GM21576 (cell line): ENCODE measurements at regions not wholly inside any gene's neighbourhood (a gene's known extent, or its start where the extent isn't known, plus 50 kb on each side); places are given as distances from the start of the nearest gene placed in this dataset.

Experiments used
- ATAC-seq: cut with Tn5 transposase; IDR thresholded peaks from one replicate; pipeline ENCODE4 v1.9.1; 2021; ENCODE audit warnings: mild to moderate bottlenecking, moderate library complexity; ENCODE audit not compliant: unreplicated experiment

DNA sequence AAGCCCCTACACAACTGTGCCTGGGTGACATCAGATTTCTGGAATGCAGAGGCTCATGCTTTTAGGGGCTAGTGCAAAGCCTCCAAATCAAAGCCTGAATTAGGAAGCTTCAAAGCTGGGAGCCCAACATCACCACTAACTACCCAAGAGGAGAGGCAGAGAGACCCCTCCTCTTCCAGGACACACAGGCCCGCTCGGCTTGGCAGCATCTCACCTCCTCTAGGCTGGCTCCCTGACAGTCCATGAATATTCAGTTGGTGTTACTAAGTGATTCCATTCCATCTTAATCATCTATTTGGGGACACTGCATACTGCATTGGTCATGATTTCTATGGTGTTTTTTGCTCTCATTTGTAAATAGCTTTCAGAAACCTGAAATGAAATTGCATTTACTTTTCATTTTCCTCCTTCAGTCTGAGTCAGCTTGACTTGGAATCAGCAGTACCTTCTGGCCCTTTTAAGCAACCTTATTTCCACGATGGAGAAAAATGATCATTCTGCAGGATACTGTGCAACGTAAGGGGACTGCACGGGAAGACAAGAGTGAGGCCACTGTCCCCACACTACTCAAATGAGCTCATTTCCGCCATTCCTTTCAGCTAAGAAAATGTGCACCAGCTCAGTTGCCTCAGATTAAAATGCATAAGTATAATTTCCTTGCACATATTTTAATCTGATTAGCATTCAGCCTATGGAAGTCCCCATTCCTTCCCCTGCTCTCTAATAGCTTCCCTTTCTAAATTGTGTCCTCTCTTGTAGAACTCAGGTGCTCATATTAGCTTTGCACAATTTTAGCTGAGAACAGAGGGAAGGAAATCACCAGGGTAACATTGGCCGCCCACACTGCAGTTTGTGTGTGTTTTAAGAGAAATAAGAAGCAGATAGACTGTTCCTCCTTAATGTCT, 219.9 kb downstream of the RFC3 start:
- ATAC-seq, result peak; percentile 50

DNA sequence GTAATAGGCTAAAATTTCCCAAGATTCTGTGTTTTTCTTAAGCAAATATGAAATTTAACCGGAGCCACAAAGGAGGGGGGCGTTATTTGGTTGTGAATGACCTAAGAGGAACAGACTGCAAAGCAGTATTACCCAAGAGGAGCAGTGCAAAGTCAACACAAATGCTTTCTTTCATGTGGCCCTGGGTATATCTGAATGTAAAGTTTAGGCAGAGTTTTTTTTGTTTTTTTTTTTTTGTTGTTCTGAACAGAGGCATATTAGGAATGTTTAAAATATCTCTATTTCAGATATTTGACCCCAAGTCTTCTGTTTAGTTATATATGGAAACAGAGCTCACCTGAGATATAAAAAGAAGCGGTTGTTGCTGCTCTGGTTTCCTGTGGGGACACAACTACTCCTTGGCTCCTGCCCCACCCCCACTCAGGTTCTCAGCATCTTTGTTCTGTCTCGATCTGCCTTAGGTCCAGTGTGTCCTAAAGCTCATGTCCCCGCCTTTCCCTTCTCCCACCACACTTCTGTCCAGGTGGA, 220.7 kb downstream of the RFC3 start:
- ATAC-seq, result peak; percentile 47

DNA sequence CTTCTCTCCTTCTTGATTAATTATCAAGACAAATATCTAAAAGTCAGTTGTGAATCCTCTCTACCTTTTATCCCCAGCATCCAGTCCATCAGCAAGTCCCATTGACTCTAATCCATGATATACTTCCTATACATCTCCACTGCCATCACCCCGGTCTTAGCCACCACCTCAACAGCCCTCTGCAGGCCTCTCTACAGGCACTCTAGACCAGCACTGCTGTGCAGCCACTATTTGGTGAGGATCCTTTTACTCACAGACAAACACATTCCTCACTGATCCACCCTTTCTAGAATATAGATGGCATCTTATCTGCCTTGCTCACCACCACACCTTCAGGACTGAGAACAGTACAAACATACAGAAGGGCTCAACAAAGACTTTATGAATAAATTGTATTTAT, 221.7 kb downstream of the RFC3 start:
- no peak for ATAC-seq

DNA sequence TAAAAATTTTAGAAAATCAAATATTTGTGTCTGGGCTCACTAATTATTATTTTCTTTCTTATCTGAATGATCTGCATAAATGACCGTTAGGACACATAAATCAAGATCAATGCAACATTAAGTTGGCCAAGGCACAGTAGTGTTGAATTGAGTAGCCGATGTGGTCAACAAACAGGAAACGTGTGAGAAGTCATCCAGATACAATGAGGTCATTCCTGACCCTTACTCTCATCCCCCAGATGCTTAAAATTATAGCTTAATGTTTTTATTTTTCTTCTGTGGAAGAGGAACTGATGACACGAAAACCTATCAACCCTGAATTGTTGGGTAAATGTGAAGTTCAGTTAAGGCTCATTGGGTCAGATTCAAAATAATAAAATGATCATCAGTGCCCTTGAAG, 222.9 kb downstream of the RFC3 start:
- no peak for ATAC-seq

DNA sequence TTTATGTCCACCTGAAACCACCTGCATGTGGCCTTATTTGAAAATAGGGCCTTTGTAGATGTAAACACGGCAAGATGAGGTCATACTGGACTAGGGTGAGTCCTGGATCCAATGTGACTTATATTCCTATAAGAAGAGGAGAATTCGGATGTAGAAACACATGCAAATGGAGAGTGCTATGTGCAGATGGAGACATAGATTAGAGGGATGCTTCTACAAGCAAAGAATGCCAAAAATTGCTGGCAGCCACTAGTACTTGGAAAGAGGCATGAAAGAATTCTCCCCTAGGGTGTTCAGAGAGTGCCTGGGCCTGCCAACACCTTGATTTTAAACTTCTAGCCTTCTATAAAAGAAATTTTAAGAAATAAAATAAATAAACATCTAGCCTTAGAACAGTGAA, 226.1 kb downstream of the RFC3 start:
- ATAC-seq, result no peak

DNA sequence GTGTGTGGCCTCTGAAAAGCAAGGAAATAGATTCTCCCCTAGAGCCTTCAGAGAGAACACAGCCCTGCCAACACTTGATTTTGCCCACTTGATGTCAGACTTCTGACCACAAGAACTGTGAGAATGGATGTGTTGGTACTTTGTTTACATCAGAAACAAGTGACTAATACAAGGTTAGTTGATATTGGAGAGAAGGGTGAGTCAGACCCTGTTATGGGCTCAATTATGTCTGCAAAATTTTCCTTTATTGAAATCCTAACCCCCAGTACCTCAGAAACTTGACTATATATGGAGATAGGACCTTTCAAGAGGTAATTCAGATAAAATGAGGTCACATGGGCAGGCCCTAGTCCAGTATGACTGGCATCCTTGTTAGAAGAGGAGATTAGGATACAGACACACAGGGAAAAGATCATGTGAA, 226.7 kb downstream of the RFC3 start:
- ATAC-seq, result no peak

DNA sequence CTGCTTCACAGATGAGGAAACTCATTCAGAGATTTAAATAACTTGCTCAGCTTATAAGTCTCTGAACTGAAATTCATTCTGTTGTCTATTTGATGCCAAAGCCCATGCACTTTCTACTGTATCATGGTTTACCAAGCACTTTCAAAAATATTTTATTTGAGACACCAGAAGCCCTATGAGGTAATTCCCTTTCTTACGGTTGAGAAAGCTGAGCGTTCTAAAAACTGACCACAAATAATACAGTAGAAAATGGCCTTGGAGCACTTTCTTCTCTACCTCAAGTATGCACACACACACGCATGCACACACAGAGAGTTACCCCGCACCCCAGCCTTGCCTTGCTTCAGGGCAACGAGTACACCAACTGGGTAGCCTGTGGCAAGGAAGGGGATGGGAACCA, 228.5 kb downstream of the RFC3 start:
- ATAC-seq, result no peak

DNA sequence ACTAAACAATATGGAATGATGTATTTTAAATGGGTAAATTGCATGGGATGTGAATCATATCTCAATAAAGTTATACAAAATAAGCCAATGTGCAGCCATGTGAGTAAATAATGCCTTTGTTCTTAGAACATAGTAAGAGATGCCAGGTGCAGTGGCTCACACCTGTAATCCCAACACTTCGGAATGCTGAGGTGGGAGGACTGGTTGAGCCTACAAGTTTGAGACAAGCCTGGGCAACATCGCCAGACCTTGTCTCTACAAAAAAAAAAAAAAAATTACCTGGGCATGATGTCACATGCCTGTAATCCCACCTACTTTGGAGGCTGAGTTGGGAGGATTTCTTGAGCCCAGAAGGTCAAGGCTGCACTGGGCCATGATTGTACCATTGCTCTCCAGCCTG, 230.7 kb downstream of the RFC3 start:
- no peak for ATAC-seq

DNA sequence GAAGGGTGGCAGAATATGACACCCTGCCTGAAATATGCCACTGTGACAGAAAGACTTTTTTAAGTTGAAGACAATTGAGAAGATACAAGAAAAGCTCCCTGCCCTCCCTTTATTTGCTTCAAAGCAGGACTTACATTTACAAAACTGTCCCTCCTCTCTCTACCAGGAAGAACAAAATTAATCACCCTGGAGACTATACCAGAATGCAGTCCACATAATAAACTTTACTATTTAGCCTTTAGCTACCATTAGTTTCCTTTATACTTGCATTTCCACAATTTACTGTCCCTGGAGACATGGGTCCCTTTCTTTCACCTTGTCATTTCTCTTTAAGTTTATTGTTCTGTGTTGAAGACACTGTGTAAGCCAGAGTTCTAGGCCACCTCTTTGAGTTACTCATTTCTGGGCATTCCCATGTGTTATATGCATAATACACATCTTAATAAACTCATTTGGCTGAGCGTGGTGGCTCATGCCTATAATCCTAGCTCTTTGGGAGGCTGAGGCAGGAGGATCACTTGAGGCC, 238.8 kb downstream of the RFC3 start:
- ATAC-seq, result no peak

DNA sequence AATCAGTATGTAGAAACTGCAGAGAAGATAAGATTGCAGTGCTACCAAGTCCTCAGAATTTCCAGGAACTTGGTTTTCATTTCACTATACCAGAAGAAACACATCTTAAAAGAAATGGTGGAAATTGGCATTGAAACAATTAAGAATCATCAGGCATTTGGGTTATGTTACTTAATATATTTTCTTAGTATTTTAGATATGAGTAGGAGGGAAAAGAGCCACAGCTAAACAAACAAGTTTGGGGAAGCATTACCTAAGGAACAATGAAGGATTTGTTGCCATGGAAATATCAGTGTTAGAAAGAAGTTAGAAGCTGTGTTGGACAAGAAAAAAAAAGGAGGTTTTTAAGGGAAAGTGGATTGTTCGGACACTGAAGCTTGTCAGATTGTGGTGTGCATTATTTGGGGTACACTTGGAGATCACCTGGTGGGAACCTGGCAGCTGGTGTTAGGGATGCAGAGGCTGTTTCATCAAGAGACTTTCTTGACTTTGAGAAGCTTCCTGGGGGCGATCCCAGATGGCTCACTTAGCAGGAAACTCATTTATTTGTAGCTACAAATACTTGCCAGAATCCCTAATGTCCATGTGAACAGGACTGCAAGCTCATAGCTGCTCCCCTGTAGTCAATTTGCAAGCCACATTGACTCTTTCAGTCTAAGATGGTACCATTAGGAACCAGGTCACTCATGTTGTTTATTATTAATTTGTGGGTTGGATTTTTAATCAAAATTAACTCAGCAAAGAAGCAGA, 246.7 kb downstream of the RFC3 start:
- no peak for ATAC-seq

DNA sequence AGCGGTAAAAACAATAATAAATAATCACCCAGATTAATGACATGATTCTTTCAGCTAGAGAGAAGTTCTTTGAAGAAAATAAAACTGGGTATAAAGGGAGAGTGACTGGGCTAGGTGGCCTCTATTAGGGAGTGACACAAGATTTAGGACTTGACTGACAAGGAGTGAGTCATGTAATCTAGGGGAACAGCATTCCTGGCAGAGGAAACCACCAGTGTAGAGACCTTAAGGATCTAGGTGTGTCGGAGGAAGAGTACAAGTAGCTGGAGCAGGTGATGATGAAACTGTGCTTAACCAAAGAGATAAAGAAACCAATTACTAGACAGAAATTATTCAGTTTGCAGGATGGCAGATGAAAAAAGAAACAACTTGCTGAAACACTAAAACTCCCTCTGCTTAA, 248.0 kb downstream of the RFC3 start:
- ATAC-seq, result no peak

DNA sequence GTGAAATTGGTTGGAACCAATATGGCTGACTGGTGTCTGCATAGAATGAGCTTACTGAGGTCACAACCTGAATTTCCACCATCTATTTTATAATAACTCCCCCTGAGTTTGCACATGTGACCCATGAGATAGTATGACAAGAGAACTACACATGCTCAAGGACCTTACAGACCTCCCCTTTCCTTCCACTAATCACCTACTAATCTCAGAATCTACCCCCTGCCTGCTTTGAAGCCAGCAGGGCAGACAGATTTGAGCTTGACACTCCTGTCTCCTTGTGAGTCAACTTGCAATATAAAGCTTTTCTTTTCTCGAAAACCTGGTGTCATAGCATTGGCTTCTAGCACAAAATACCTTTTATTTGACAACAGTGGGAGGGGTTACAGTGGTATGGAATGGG, 248.4 kb downstream of the RFC3 start:
- ATAC-seq, result no peak

DNA sequence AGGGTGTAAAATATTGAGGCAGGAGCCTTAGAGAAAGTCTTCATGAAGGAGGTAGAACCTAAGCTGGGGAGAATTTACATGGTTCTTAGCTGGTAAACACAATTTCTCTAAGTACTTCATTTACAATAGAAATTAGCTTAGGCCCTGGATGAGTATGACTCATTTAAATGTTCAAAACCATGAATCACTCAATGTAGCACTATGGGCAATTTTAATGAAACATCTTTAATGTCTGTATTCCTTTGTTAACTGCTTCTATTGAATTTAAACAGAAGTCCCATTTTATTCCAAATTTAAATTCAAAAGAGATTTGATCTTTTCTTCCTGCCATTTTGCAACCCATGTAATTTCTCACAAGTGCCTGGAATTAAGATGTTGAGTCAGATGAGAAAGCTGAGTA, 252.1 kb downstream of the RFC3 start:
- ATAC-seq, result no peak

DNA sequence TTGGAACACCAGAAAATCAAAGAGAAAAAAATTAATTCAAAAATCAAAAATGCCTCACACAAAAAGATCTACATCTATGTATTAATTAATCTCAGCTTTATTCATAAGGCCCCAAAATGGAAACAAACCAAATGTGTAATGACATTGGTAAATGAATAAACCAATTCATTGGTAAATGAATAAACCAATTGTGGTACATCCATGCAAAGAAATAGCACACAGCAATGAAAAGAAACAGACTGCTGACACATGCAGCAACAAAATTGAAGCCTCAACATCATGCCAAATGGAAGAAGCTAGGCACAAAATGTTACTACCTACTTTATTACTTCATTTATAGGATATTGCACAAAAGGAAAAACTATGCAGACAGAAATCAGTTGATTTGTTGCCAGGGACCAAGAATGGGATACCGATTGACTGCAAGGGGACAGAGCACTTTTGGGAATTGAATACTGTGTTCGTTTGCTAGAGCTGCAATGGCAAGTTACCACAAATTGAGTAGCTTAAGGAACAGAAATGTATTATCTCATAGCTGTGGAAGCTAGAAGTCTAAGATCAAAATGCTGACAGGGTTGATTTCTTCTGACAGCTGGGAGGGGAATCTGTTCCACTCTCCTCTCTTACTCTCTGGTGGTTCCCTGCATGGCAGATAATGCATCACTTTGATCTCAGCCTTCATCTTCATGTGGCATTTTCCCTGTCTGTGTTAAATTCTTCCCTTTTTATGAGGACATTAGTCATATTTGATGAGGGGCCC, 252.8 kb downstream of the RFC3 start:
- ATAC-seq, result no peak

DNA sequence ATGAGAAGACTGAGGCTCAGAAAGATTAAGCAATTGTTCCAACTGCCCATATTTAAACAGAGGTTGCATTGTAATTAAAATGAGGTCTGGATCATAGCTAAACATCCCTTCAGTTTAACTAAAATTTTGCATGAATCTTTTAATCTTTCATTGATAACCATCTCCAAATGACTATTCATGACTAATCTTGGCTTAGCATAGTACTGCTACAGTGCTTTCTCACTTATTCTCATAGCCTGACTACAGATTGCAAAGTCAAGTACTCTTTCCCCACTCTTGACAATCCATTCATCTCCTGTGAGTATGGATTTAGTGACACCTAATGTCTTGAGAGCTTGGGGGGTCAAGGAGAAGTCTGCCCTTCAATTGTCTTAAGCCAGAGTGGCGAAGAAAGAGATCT, 258.4 kb downstream of the RFC3 start:
- no peak for ATAC-seq

DNA sequence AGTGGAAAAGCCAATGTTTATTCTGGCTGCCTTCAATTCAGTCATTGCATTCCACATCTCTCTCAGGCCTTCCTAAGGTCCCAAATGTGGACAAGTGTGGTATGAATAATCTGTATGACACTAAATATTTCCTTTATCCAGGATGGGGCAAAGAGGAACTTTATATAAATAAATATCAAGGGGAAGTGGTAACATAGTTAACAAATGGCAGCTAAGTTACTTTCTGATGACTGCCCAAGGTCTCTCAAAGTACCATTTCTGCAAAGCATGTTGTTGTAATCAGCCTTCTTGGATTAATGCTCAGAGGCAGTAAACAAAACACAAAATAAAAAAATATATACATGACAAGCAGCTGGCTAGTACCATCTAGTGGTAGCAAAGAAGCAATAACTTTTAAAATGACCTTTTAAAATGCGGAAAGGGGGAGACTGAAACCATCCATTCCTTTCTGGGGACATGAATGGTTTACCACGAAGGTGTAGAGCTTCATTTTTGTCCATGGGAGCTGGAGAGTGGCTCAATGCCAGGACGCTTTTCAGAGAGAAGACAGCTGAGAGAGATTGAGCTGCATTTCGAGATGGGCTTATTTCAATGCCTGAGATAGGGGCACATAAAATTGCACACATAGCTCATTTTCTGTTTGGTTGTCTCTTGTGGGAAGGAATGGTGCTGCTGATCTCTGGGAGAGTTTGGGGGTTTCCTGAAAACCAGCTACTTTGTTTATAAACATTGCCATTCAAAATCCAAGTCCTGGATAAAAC, 259.2 kb downstream of the RFC3 start:
- ATAC-seq, result no peak

DNA sequence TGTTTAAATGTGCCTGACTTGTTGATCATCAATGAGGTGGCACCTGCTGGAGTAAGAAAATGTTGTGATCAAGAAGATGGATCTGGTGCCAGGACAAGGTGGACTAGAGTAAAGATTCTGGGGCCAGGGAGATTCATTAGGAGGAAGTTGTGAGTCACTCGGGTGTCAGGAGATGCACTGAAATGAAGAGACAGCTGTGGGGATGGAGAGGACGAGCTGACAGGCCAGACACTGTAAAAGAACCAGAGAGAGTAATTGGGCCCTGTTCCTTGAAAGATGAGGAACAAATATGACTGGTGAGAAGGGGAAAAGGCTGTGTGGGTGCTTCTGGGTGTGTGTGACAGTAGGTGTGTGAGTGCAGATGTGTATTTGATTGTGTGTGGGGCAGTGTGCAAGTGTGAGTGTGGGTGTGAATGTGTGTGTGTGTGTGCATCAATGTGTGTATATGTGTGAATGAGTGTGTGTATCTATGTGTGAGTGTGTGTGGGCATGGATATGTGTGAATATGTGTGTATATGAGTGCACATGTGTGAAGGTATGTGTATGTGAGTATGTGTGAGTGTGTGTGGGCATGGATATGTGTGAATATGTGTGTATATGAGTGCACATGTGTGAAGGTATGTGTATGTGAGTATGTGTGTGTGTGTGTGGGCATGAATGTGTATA, 260.5 kb downstream of the RFC3 start:
- ATAC-seq, result no peak

DNA sequence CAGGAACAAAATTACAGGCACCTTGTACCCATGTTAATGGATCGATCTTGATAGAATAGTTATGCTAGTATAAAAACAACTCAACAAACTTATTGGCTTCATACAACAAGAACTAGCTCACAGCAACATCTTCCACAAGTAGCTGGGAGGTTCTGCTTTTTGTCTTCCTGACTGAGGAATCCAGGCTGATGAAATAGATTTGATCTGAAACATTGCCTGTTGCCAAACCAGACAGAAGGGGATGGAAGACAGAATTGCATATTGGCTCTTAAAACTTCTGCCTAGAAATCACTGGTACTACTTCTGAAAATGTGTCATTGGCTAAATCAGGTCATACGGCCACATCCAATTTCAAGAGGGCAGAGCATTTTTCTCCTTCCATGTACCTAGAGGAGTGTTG, 267.3 kb downstream of the RFC3 start:
- ATAC-seq, result no peak

DNA sequence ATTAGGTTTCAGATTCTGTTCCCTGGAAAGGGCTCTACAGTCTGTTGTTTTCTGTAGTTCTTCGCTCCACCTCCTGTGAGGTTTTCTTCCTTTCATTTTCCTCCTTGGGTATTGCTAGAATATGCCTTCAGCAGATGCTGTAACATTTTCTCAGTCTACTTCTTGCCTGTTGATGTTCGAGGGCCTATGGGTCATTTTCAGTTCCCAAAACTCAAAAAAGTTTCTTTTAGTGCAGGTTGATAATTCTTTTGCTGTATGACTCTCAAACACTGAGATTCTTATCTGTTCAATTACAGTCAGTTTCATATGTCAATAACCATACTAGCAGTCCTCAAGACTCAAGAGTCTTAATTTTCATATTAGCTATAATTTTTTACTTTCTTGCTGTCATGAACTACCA, 268.3 kb downstream of the RFC3 start:
- ATAC-seq, result peak; percentile 81

DNA sequence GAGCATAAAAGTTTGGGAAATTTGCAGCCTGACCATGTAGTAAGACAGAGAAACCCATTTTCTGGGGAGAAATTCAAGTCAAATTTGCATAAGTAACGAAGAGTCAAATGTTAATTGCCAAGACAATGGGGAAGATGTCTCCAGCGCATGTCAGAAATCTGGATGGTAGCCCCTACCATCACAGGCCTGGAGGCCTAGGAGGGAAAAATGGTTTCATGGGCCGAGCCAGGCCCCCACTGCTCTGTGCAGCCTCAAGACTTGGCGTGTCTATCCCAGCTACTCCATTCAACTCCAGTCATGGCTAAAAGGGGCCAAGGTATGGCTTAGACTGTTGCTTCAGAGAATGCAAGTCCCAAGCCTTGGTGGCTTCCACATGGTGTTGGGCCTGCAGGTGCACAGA, 269.8 kb downstream of the RFC3 start:
- ATAC-seq, result no peak
